Bronchial epithelial cell (primary cell): ENCODE measurements at regions not wholly inside any gene's neighbourhood (a gene's known extent, or its start where the extent isn't known, plus 50 kb on each side); places are given as distances from the start of the nearest gene placed in this dataset.
"Not testable (repeated sequence)": the region's sequence is repeated elsewhere in the genome, so short reads cannot be mapped to it uniquely, and the experiment has no call there.

Source experiments
- DNase-seq: peaks from one replicate; pipeline ENCODE4 v3.0.0-alpha.2; 2010; ENCODE audit warnings: low read depth
- FAIRE-seq: peaks from 2 replicates; lab custom pipeline; 2011; peaks lifted over from hg19 to GRCh38; lab: Jason Lieb, UNC
- H3K27me3 ChIP-seq: 2 replicates; pipeline ENCODE4 v1.5.1; 2011; ENCODE audit warnings: low read length; ENCODE audit not compliant: control insufficient read depth, insufficient read depth
- H3K36me3 ChIP-seq: 2 replicates; pipeline ENCODE4 v1.5.1; 2011; ENCODE audit warnings: low read length; ENCODE audit not compliant: control insufficient read depth, insufficient read depth
- H3K4me3 ChIP-seq: 2 replicates; pipeline ENCODE4 v1.5.1; 2011; ENCODE audit warnings: mild to moderate bottlenecking, low read depth, low read length, control low read depth
- CTCF ChIP-seq: IDR thresholded peaks from 2 replicates; pipeline ENCODE4 v1.5.1; 2011; ENCODE audit warnings: mild to moderate bottlenecking, moderate library complexity, low read length, control low read depth, inconsistent platforms; ENCODE audit not compliant: insufficient read depth, severe bottlenecking

- FAIRE-seq (no peak), DNase-seq (no peak)
- Histone ChIP-seq H3K4me3 (no peak overlapping the region), H3K27me3 (no peaks in the 10 kb centered on the region), H3K36me3 (no peaks in the 10 kb centered on the region)
- TF ChIP-seq CTCF, result no peak
Observed at GRCh38 chr3:76307556-76307955, 522.2 kb upstream of the ZNF717 start.

- Histone ChIP-seq H3K36me3 (no peaks in the 10 kb centered on the region), H3K27me3 (no peaks in the 10 kb centered on the region), H3K4me3 (no peak overlapping the region)
- no peak for TF ChIP-seq CTCF
- DNase-seq (no peak), FAIRE-seq (no peak)
Observed at GRCh38 chr3:76308541-76308940, 523.2 kb upstream of the ZNF717 start.

GRCh38 chr3:76310089-76310488 lies 524.7 kb upstream of the ZNF717 start:
- no peak for DNase-seq
- no peak for FAIRE-seq
- Histone ChIP-seq H3K4me3 (no peak overlapping the region), H3K36me3 (no peaks in the 10 kb centered on the region), H3K27me3 (no peaks in the 10 kb centered on the region)
- no peak for TF ChIP-seq CTCF

- no peak for TF ChIP-seq CTCF
- no peaks in the 10 kb centered on the region for H3K36me3 ChIP-seq
- FAIRE-seq (no peak), DNase-seq (no peak)
- H3K27me3 ChIP-seq, result no peaks in the 10 kb centered on the region
- H3K4me3 ChIP-seq, result no peak overlapping the region
Observed at GRCh38 chr3:76310667-76311066, 525.3 kb upstream of the ZNF717 start.

- no peak for DNase-seq
- no peaks in the 10 kb centered on the region for H3K27me3 ChIP-seq
- no peak for TF ChIP-seq CTCF
- no peak overlapping the region for H3K4me3 ChIP-seq
- no peaks in the 10 kb centered on the region for H3K36me3 ChIP-seq
- FAIRE-seq, result no peak
Observed at GRCh38 chr3:76311941-76312340, 526.6 kb upstream of the ZNF717 start.

- not testable (repeated sequence) for H3K27me3 ChIP-seq, FAIRE-seq, H3K4me3 ChIP-seq, DNase-seq, H3K36me3 ChIP-seq
Observed at GRCh38 chr3:76315906-76316305, 530.6 kb upstream of the ZNF717 start.
